GM18861 (cell line): ENCODE measurements at regions not wholly inside any gene's neighbourhood (a gene's known extent, or its start where the extent isn't known, plus 50 kb on each side); places are given as distances from the start of the nearest gene placed in this dataset.
"Not testable (repeated sequence)": the region's sequence is repeated elsewhere in the genome, so short reads cannot be mapped to it uniquely, and the experiment has no call there.

Source experiments
- ATAC-seq: cut with Tn5 transposase; IDR thresholded peaks from one replicate; pipeline ENCODE4 v1.9.1; 2021; ENCODE audit not compliant: unreplicated experiment

- no peak for ATAC-seq
Observed at GRCh38 chr10:28733245-28733644, 55.9 kb downstream of the BAMBI start.

DNA sequence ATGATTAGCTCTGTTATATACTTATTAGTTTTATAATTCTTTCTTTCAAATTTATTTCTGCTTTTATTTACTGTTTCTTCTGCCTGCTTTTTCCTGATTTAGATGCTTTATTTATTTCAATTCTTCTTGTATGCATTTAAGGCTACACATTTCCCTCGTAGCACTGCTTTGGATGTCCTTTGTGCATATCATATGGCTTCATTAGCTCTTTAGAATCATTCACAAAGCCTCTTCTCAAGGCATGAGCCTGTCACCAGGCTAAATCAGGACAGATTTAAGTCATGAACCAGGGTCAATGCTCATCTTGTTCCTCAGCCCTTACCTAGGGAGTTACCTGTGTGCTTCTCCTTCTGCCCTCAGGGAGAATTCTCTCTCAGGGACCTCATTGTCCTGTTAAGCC, 56.3 kb downstream of the BAMBI start:
- no peak for ATAC-seq

- no peak for ATAC-seq
Observed at GRCh38 chr10:28734938-28735759, 57.8 kb downstream of the BAMBI start.

DNA sequence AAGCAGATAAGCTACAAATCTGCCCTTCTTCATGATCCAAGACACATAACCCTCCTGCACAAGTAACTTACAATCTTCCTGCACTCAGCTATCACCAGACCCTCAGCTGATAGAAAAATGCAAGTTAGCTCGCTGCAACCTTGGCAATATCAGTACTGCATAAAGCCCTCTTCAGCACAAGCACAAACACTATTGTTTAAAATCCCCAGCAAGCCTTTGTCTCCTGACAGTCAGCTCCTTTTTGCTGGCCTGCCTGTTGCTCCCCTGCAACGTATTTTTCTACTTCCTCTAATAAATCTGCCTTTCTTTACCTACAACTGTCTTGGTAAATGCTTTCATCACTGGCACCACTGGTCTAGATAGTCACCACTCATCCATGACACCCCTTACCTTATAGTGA, 59.8 kb downstream of the BAMBI start:
- ATAC-seq, result no peak

DNA sequence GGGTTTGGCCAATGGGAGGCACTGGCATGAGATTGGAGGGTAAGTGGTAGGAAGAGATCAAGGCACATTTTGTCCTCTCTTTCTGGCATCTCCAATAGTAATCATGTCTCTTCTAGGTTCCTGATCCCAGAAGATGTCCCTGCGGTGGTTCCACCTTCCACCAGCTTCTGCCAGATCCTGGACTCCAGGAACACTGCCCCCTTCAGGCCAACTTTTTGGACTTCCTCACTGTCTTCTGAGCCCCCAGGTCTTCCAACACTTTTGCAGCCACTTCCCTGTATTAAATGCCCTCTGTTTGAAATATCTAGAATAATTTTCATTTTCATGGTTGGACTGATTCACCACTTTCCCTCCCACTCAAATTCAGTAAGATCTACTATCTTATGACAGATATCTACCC, 60.9 kb downstream of the BAMBI start:
- no peak for ATAC-seq

DNA sequence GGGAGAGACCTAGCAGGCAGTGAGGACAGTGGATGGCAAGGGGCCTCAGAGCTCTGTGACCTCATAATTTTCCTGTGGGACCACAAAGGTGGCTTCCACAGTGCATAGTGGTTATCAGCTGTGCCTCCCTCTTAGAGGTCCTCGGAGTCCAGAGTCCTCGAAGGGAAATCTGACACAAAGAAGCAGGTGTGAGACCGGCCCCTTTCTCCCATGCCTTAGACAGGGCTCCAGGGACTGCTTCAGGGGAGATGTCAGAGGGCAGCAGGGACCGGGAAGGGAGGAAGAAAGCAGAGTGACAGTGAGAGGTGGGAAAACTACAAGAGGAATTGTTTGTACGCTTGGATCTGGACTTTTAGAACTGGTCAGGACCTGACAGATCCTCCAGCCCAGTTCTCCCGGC, 66.3 kb downstream of the BAMBI start:
- ATAC-seq, result no peak

GRCh38 chr10:28744069-28744768, 66.9 kb downstream of the BAMBI start:
- ATAC-seq, result no peak

GRCh38 chr10:28754930-28755718, 77.8 kb downstream of the BAMBI start:
- ATAC-seq, result no peak

GRCh38 chr10:28761084-28761846, 83.9 kb downstream of the BAMBI start:
- no peak for ATAC-seq

- ATAC-seq, result no peak
Observed at GRCh38 chr10:28763471-28764170, 86.3 kb downstream of the BAMBI start.

GRCh38 chr10:28765641-28766040, 88.3 kb downstream of the BAMBI start:
- ATAC-seq, result no peak

DNA sequence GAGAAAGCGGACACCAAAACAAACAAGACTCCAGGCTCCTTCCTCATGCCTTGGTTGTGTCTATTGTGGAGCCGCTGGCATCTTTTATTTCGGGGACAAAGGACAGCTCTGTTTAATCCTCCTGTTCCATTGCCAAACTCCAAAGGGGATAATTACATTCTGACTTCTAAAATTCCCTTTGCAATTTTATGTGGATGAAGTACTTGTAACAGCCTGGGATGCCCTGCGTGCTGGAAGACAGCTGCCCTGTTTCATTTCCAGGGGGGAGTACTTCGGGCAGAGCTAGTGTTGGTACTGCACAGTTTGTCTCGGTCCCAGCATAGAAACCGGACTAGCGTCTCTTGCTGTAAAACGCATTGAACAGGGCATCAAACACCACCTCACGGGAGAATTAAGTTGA, 90.9 kb downstream of the BAMBI start:
- no peak for ATAC-seq

DNA sequence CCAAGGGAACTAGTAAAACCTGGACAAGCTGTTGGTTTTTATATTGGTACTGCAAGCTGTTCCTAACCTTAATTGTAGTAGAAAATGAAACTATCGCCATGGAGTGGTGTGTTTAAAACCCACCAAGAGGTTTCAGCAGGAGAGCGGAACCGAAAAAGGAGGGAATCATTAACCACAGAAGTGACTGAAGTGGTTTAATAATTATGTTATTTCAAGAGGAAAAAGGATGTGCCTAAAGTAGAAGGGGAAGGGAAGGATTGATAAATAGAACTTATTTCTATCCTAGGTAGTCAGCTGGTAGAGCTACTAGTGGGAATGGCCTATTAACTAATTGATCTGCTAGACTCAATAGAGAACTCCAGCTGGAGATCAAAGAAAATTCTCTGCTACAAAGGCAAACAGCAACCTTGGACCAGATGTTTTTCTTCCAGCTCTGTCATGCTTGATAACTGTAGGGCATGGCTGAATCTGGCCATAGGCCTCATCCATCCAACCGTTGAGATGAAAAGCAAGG, 91.8 kb downstream of the BAMBI start:
- ATAC-seq, result no peak

GRCh38 chr10:28771580-28772090, 94.3 kb downstream of the BAMBI start:
- not testable (repeated sequence) for ATAC-seq

DNA sequence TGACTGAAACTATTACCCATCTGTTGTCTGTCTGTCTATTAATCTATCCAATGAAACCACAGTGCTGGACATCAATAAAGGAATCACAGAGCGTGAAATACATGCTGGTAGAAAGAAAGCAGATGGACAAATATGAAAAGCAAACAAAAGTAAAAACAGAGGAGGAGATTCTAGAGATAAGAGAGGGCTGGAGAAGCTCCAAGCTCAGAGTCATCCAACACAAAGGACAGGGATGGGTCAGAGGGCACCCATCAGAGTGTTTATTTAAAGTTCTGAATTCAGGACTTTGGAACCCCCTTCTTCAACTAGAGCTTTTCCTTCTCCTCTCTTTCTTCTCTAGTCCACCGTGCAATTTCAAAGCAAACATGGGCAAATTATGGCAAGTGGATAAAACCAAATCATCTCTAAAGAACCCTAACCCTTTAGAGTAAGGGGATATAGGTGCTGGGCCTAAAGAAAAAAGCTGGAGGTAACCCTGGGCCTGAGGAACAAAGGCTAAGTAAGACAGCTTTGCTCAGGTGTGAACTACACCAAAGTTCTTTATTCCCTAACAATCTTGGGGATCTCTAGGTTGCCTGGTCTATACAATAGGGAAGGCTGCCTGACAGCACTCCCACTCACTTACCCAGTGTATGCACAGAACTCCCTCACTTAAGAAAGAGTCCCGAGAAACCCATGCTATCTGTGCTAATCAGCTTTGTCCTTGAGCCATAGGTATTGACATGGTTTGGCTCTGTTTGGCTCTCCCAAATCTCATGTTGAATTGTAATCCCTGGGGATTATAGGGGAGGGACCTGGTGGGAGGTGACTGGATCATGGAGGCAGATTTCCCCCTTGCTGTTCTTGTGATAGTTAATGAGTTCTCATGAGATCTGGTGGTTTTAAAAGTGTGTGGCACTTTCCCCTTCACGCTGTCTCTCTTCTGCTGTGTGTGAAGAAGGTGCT, 97.0 kb downstream of the BAMBI start:
- no peak for ATAC-seq

- ATAC-seq, result no peak
Observed at GRCh38 chr10:28775773-28776172, 98.5 kb downstream of the BAMBI start.

GRCh38 chr10:28776519-28776918, 99.2 kb downstream of the BAMBI start:
- ATAC-seq, result no peak

DNA sequence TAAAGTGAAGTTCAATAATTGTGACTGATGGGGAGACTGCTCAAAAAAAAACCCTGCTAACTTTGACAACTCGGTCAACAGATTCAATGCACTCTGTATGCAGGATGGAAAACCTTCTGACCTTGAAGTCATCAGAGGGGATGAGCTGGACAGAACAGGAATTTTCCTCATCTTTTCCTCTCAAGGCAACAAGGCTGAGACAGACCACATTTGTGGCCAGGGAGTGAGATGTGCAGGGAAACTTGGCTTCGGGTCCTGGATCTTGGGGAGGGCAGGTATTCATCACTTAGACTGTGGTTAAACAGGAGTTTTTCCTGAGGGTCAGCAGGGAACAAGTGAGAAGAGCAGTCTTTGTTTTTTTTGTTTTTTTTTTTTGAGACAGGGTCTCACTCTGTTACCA, 100.6 kb downstream of the BAMBI start:
- ATAC-seq, result no peak

DNA sequence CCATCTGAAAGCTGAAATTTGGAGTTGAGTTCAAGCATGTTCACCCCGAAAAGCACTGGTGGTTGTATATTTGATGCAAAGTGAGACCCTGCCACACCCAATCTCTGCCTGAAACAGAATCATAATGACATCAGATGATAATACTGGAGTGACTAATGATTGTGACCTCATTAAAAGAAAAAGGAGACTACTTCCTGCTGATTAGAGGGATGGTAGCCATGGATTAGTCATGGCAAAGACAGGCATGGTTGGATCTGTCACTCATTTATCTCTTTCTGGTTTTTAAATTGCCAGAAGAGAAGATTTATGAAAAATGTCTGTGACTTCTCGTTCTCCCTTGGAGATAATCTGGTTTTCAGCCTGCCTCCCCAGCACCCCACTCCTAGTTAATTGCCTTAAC, 101.2 kb downstream of the BAMBI start:
- ATAC-seq, result no peak
